ENCODE measurements at regions not wholly inside any gene's neighbourhood (a gene's known extent, or its start where the extent isn't known, plus 50 kb on each side); places are given as distances from the start of the nearest gene placed in this dataset.
"Not testable (repeated sequence)": the region's sequence is repeated elsewhere in the genome, so short reads cannot be mapped to it uniquely, and the experiment has no call there.

DNA sequence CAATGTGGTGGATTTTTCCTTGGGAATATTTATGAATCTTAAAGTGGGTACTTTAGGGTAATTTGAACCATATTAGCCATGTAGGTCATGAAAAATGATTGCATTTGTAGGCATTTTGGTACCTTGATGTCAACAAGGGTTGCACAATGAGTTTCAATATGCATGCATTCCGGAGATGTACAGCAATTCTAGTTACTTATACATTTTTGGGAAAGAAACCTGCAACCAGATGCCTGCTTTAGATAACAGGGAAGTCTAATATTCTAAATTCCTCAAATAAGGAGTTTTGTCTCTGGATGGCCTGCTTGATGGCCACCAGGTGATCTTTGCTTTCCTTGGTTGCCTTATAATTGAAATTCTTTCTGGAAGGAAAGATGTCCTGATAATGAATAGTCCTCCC lies 240.5 kb upstream of the SETMAR start:
- ATAC-seq (ENCODE audit: poor library complexity) = no peak
- intact Hi-C loops (cut with DNase I) = no loop called here
- no peak for DNase-seq

- no peak for DNase-seq
- ATAC-seq (ENCODE audit: poor library complexity) = no peak
- intact Hi-C loops (cut with DNase I) = no loop called here
Observed at GRCh38 chr3:4063916-4064574, 239.1 kb upstream of the SETMAR start.

DNA sequence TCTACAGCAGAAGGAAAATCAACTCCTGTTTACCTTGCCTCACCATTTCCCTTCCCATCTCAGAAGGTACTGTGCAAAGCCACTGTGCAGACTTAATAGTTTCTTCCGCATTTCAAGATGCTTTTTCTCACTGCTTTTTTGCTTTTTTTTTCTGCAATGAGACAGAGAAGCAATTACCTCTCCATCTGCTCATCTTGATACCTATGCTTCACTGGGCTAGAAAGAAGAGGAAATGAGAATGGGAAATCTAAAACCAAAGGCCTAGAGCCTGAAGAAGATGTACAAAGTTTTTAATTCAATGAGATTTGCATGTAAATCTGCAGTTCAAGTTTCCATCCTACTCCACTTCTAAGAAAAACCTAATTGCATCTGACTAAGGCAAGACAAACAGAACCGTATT lies 238.1 kb upstream of the SETMAR start:
- ATAC-seq (ENCODE audit: poor library complexity) = no peak
- intact Hi-C loops (cut with DNase I) = no loop called here
- no peak for DNase-seq

DNA sequence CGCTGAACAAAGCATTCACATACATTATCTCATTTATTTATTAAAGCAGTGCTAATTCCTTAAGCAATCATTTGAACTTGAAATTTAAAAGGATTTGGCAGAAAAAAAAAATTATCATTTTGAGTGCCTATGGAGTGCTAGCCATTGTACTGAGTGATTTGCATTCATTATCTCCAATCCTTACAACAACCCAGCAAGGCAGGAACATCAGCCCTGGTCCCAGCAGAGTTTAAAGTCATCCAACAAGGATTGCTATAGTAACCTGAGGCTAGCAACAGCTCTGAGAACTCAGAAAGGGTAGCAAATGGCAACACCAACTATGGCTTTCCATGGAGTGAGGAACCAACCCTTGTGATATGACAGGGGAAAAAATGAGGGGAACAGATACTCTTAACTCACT lies 237.6 kb upstream of the SETMAR start:
- no peak for DNase-seq
- ATAC-seq (ENCODE audit: poor library complexity) = no peak
- intact Hi-C loops (cut with DNase I) = no loop called here

DNA sequence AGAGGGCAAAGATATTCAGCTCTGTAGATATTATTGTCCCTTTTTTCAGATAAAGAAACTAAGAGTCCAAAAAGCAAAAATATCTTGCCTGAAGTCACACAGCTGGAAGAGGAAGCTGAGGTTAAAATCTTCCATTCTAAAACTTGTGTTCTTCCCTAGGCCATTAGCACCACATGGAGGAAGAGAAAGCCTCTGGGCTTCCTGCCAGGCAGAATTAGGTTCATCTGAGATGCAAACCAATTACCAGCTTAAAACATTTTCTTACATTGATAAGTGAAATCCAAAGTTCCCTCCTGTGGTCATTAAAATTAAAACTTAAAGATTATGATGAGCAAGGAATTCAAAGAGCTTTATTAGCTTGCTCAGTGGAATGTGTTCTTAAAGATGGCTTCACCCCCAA lies 235.3 kb upstream of the SETMAR start:
- ATAC-seq (ENCODE audit: poor library complexity) (no peak), DNase-seq (no peak)
- intact Hi-C loops (cut with DNase I) = no loop called here

GRCh38 chr3:4069796-4070195 lies 233.4 kb upstream of the SETMAR start:
- no peak for DNase-seq
- intact Hi-C loops (cut with DNase I) = no loop called here
- no peak for ATAC-seq (ENCODE audit: poor library complexity)

GRCh38 chr3:4071481-4072184 lies 231.5 kb upstream of the SETMAR start:
- ATAC-seq (ENCODE audit: poor library complexity) (no peak), DNase-seq (no peak)
- intact Hi-C loops (cut with DNase I) = no loop called here

DNA sequence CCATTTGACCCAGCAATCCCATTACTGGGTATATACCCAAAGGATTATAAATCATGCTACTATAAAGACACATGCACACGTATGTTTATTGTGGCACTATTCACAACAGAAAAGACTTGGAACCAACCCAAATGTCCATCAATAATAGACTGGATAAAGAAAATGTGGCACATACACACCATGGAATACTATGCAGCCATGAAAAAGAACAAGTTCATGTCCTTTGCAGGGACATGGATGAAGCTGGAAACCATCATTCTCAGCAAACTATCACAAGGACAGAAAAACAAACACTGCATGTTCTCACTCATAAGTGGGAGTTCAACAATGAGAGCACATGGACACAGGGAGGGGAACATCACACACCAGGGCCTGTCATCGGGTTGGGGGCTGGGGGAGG lies 225.9 kb upstream of the SETMAR start:
- DNase-seq; intact Hi-C loops (cut with DNase I); ATAC-seq (ENCODE audit: poor library complexity): not testable (repeated sequence)

DNA sequence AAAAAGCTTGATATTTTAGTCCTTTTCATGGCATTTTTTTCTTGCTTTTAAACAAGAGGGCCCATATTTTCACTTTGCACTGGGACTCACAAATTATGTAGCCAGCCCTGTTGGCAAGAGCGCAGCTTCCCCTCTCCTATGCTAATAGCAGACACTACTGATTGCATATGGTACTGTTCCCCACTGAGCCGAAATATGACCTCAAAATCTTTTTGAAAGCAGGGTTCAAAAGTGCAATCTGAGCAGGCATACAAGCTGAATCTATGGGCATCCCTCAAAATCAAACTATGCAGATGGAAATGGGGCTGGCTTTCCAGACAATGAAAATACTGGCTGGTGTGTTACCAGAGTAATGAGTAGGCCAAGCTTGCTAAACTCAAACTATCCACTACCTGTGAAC lies 225.2 kb upstream of the SETMAR start:
- intact Hi-C loops (cut with DNase I) = no loop called here
- ATAC-seq (ENCODE audit: poor library complexity) (no peak), DNase-seq (no peak)

DNA sequence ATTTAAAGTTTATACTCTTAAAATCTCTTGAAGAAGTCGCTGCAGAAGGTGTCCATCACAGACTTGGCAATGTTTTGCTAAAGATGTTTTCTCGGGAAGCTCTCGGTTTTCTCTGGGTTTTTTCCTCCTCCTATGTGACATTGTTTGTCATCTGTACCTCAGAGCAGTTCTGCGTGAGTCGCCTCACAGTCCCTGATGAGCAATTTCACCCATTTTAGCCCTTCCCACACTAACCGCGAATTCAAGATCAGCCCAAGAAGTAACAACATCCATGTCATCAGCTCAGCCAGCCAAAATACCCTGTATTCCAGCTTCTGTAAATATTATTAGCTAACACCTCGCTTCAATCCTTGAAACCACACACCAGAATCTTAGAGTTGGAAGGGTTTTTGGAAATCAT lies 224.3 kb upstream of the SETMAR start:
- intact Hi-C loops (cut with DNase I) = no loop called here
- ATAC-seq (ENCODE audit: poor library complexity) = no peak
- no peak for DNase-seq

GRCh38 chr3:4079339-4080195 lies 223.6 kb upstream of the SETMAR start:
- DNase-seq = no peak
- intact Hi-C loops (cut with DNase I) = no loop called here
- ATAC-seq (ENCODE audit: poor library complexity) = no peak

DNA sequence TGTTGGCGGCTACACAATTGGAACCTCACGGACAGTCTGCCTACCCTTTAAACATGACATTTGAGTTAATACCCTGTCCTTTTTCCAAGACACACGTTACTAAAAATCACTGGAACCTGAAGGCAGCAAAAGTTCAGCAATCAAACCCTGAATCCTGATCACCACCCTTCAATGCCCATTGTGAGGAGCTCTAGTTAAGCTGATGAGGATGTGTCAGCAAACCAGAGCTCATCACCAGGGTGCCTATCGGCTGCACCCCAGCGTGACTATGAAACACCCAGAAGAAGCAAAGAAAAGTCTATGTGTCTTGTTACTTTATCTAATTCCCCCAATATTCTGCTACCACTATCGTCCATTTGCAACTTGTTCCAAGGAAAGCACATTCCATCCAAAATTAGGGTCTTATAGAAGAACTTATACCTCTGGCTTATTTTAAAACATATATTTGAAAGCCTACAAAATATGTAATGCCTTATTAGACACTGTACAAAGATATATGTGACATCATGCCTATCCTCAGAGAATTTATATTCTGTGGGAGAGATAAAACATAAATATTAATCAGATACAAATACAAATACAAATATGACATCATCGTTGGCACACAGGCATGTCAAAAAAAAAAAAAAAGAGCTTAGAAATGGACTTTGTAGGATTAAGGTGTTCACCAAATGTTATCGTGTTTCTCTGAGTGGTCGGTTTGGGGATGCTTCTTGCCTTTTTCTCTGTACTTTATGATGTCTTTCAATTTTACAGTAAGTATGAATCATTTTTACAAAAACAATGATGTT lies 219.7 kb upstream of the SETMAR start:
- ATAC-seq (ENCODE audit: poor library complexity) (no peak), DNase-seq (no peak)
- intact Hi-C loops (cut with DNase I) = no loop called here

- ATAC-seq (ENCODE audit: poor library complexity) = no peak
- DNase-seq = no peak
- intact Hi-C loops (cut with DNase I) = no loop called here
Observed at GRCh38 chr3:4084271-4084670, 218.9 kb upstream of the SETMAR start.

DNA sequence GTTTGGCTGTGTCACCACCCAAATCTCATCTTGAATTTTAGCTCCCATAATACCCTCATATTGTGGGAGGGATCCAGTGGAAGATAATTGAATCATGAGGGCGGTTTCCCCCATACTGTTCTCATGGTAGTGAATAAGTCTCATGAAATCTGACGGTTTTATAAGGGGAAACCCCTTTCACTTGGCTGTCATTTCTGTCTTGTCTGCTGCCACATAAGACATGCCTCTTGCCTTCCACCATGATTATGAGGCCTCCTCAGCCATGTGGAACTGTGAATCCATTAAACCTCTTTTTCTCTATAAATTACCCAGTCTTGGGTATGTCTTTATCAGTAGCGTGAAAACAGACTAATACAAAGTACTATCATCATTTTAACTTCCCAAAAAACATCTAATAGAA lies 216.5 kb upstream of the SETMAR start:
- intact Hi-C loops (cut with DNase I); ATAC-seq (ENCODE audit: poor library complexity); DNase-seq: not testable (repeated sequence)

DNA sequence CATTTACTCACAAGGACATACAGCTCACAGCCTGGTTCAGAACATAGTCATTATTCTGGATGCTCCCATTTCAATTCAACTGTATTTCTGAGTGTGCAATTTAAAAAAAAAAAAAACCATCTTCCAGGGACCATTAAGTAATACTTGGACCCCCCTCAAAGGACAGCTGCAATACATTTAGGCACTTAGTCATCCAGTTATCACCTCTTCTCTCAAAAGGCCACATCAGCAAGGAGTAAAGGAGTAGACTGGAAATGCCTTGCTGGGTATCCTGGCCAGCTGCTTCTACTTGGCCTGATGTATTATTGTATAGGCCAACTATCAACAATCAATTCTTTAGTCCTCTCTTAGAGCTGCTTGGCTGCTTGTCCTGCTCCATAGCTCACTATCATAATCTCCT lies 211.4 kb upstream of the SETMAR start:
- intact Hi-C loops (cut with DNase I) = no loop called here
- DNase-seq (no peak), ATAC-seq (ENCODE audit: poor library complexity) (no peak)

DNA sequence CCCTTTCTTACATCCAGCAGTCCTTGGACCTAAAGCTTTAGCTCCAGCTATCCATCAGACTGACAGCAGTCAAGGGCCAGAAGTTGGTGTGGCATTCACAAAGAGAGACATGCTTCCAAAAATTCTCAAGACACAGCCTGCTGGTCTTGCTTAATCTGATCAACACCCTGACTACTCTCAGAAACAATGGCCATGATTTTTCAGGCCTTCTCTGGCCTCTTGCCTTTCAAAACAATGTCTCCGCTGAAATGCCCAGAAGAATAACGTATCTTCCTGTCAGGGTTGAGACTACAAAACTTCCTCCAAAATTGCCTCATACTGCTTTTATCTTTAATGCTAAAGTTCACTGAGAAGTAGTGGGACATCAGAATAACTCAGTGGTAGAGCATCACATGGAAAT lies 205.4 kb upstream of the SETMAR start:
- no peak for ATAC-seq (ENCODE audit: poor library complexity)
- intact Hi-C loops (cut with DNase I) = no loop called here
- no peak for DNase-seq

GRCh38 chr3:4099607-4100006 lies 203.6 kb upstream of the SETMAR start:
- intact Hi-C loops (cut with DNase I) = no loop called here
- ATAC-seq (ENCODE audit: poor library complexity) = no peak
- DNase-seq = no peak

- ATAC-seq (ENCODE audit: poor library complexity) (no peak), DNase-seq (no peak)
- intact Hi-C loops (cut with DNase I) = no loop called here
Observed at GRCh38 chr3:4107430-4107829, 195.7 kb upstream of the SETMAR start.
